D721Med (cell line): ENCODE measurements at regions not wholly inside any gene's neighbourhood (a gene's known extent, or its start where the extent isn't known, plus 50 kb on each side); places are given as distances from the start of the nearest gene placed in this dataset.
"Not testable (repeated sequence)": the region's sequence is repeated elsewhere in the genome, so short reads cannot be mapped to it uniquely, and the experiment has no call there.

ENCODE experiments used
- DNase-seq: peaks from one replicate; pipeline ENCODE4 v3.0.0; 2011; ENCODE audit warnings: low spot score; ENCODE audit not compliant: insufficient read length
- FAIRE-seq: peaks from 2 replicates; lab custom pipeline; 2011; peaks lifted over from hg19 to GRCh38; lab: Jason Lieb, UNC
- CTCF ChIP-seq: IDR thresholded peaks from 2 replicates; pipeline ENCODE4 v1.5.1; 2012; ENCODE audit warnings: mild to moderate bottlenecking, control low read depth; ENCODE audit not compliant: insufficient read depth; ENCODE audit errors: missing control alignments

GRCh38 chr2:147141930-147142329 lies 702.9 kb upstream of the ACVR2A start:
- DNase-seq (no peak), FAIRE-seq (no peak)
- no peak for TF ChIP-seq CTCF

GRCh38 chr2:147139732-147140131 lies 705.1 kb upstream of the ACVR2A start:
- FAIRE-seq, result not testable (repeated sequence)

GRCh38 chr2:147137711-147138110 lies 707.1 kb upstream of the ACVR2A start:
- no peak for TF ChIP-seq CTCF
- DNase-seq (no peak), FAIRE-seq (no peak)

More at GRCh38 chr2:147139732-147140131, 705.1 kb upstream of the ACVR2A start:
- not testable (repeated sequence) for DNase-seq

GRCh38 chr2:147135376-147135775 lies 709.5 kb upstream of the ACVR2A start:
- FAIRE-seq, result no peak
- no peak for TF ChIP-seq CTCF
- no peak for DNase-seq

GRCh38 chr2:147133286-147133908 lies 711.4 kb upstream of the ACVR2A start:
- FAIRE-seq, result no peak
- DNase-seq, result no peak
- TF ChIP-seq CTCF, result no peak

GRCh38 chr2:147125145-147125544 lies 719.7 kb upstream of the ACVR2A start:
- DNase-seq, result no peak
- TF ChIP-seq CTCF, result no peak
- no peak for FAIRE-seq

- no peak for DNase-seq
- no peak for FAIRE-seq
- no peak for TF ChIP-seq CTCF
Observed at GRCh38 chr2:147122944-147123343, 721.9 kb upstream of the ACVR2A start.

GRCh38 chr2:147110962-147111361 lies 733.9 kb upstream of the ACVR2A start:
- no peak for TF ChIP-seq CTCF
- no peak for DNase-seq
- no peak for FAIRE-seq
